H1 (cell line): ENCODE measurements at regions not wholly inside any gene's neighbourhood (a gene's known extent, or its start where the extent isn't known, plus 50 kb on each side); places are given as distances from the start of the nearest gene placed in this dataset.

Experiments
- BRCA1 ChIP-seq: IDR thresholded peaks from 2 replicates; pipeline ENCODE4 v1.6.1; 2012; ENCODE audit warnings: low read depth, low read length, improper control_type of control experiment
- CHD7 ChIP-seq: fragments of 300-600 bp; sonication (generic); IDR thresholded peaks from 2 replicates; pipeline ENCODE4 v1.7.1; 2012; ENCODE audit warnings: low read length, moderate library complexity, mild to moderate bottlenecking, inconsistent platforms; ENCODE audit not compliant: insufficient replicate concordance
- HDAC6 ChIP-seq: IDR thresholded peaks from one replicate; pipeline ENCODE4 v1.7.1; 2012; ENCODE audit warnings: low read depth, mild to moderate bottlenecking, inconsistent platforms, low read length, moderate library complexity
- KDM4A ChIP-seq: IDR thresholded peaks from one replicate; pipeline ENCODE4 v1.7.1; 2012; ENCODE audit warnings: low read depth, mild to moderate bottlenecking, moderate library complexity, low read length, inconsistent platforms; ENCODE audit not compliant: severe bottlenecking
- RAD21 ChIP-seq, 2 experiments: IDR thresholded peaks in 1 of 2; conservative IDR thresholded peaks in 1 of 2; 2 replicates each; pipeline ENCODE4 v1.6.1; 2011; ENCODE audit warnings: low read depth in 2 of 2, low read length in 2 of 2, improper control_type of control experiment in 1 of 2, inconsistent platforms in 1 of 2, mild to moderate bottlenecking in 1 of 2, moderate library complexity in 1 of 2
- SAP30 ChIP-seq: fragments of 300-600 bp; sonication (generic); IDR thresholded peaks from 2 replicates; pipeline ENCODE4 v1.7.1; 2012; ENCODE audit warnings: low read length, moderate library complexity, mild to moderate bottlenecking, inconsistent platforms; ENCODE audit not compliant: insufficient read depth, insufficient replicate concordance
- TAF7 ChIP-seq: optimal IDR thresholded peaks from 2 replicates; pipeline ENCODE3; 2011; ENCODE audit warnings: low read depth, mild to moderate bottlenecking, inconsistent platforms, low read length, moderate library complexity, borderline replicate concordance

- TF ChIP-seq CHD7 (no peak), KDM4A (no peak), RAD21 (IDR thresholded peaks at IDR 0.05 in 1 of 2, conservative IDR thresholded peaks at IDR 0.05 in 1 of 2; ENCODE audit: low read depth in 2 of 2, low read length in 2 of 2) (no peak), HDAC6 (no peak), BRCA1 (no peak), TAF7 (no peak), SAP30 (no peak)
Observed at GRCh38 chr17:79242393-79242792, 167.8 kb downstream of the ENGASE start (continued).
